ENCODE measurements at regions not wholly inside any gene's neighbourhood (a gene's known extent, or its start where the extent isn't known, plus 50 kb on each side); places are given as distances from the start of the nearest gene placed in this dataset.

DNA sequence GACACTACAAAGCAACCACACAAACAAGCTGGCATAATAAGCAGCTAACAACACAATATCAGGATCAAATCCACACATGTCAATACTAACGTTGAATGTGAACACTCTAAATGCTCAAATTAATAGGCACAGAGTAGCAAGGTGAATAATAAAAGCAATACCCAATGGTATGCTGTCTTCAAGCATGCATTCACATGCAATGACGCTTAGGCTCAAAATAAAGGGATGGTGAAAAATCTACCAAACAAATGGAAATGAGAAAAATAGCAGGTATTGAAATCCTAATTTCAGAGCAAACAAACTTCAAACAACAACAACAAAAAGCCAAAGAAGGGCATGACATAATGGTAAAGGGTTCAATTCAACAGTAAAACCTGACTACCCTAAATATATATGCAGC lies 74.0 kb upstream of the FAM47B start:
- intact Hi-C loops (cut with DNase I) = no loop called here
- H3K27me3 ChIP-seq (ENCODE audit: low read depth) = no peaks in the 10 kb centered on the region
- no peak overlapping the region for H3K27ac ChIP-seq
- DNase-seq = no peak
- no peak for ATAC-seq
- TF ChIP-seq, protein P1, sequence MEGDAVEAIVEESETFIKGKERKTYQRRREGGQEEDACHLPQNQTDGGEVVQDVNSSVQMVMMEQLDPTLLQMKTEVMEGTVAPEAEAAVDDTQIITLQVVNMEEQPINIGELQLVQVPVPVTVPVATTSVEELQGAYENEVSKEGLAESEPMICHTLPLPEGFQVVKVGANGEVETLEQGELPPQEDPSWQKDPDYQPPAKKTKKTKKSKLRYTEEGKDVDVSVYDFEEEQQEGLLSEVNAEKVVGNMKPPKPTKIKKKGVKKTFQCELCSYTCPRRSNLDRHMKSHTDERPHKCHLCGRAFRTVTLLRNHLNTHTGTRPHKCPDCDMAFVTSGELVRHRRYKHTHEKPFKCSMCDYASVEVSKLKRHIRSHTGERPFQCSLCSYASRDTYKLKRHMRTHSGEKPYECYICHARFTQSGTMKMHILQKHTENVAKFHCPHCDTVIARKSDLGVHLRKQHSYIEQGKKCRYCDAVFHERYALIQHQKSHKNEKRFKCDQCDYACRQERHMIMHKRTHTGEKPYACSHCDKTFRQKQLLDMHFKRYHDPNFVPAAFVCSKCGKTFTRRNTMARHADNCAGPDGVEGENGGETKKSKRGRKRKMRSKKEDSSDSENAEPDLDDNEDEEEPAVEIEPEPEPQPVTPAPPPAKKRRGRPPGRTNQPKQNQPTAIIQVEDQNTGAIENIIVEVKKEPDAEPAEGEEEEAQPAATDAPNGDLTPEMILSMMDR (IDR thresholded peaks at IDR 0.05) = no peak
- no peaks in the 10 kb centered on the region for H3K9me3 ChIP-seq
- no peak overlapping the region for H3K4me3 ChIP-seq
- H3K36me3 ChIP-seq = no peaks in the 10 kb centered on the region
- no peaks in the 10 kb centered on the region for H3K4me1 ChIP-seq

DNA sequence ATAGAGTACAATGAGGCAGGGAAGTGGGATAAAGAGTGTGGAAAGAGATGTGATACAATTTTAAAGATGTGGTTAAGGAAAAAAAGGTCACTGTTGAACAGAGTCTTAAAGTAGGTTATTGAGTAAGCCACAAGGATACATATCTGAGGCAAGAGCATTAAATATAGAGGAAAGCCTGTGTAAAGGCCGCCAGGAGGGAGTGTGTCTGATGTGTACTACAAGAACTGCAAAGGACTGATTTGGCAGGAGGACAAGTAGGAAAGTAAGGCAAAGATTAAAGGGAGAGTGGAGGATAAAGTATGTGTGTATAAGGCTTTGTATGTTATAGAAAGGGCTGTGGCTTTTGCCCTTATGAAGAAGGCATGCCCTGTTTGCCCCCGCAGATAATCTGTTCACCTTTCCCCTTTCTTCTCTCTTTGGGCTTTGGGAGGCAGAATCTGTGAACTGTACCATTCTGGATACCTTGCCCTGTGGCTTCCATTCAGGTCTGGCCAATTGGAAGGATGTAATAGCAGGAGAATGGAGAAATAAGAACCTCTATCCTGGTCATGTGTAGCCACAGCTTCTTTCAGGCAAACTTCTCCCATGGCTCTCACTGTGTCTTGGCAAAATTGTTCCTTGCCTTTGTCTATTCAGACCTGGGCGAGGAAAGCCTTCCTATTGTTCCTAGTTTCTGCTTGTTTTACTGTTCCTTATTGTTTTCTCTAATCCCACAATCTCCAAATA lies 68.9 kb upstream of the FAM47B start:
- Histone ChIP-seq H3K27me3 (ENCODE audit: low read depth) (no peaks in the 10 kb centered on the region), H3K4me1 (no peaks in the 10 kb centered on the region), H3K4me3 (no peak overlapping the region), H3K27ac (no peak overlapping the region), H3K9me3 (no peaks in the 10 kb centered on the region), H3K36me3 (no peaks in the 10 kb centered on the region)
- intact Hi-C loops (cut with DNase I) = no loop called here
- TF ChIP-seq, protein P1 (IDR thresholded peaks at IDR 0.05) = no peak
- ATAC-seq (no peak), DNase-seq (no peak)

DNA sequence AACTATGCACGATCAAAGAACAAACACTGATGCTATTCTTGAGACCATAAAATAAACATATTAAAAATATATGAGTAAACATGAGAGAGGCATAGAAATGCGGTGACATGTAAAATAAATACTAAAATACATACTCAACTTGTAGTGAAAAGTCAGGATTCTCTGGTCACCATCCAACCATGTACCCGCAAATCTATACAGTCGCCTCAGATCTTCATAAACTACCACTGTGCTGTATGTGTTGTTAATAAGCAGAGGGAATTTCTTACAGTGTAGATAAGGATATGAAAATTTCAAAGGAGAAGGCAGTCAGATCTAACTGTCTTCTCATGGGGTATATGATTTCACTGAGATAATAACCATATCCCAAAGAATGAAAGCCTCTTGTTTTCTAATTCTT lies 67.8 kb upstream of the FAM47B start:
- no peak for ATAC-seq
- Histone ChIP-seq H3K36me3 (no peaks in the 10 kb centered on the region), H3K27me3 (ENCODE audit: low read depth) (no peaks in the 10 kb centered on the region), H3K4me3 (no peak overlapping the region), H3K4me1 (no peaks in the 10 kb centered on the region), H3K9me3 (no peaks in the 10 kb centered on the region), H3K27ac (no peak overlapping the region)
- no peak for DNase-seq
- TF ChIP-seq, protein P1 (IDR thresholded peaks at IDR 0.05) = no peak
- intact Hi-C loops (cut with DNase I) = no loop called here

DNA sequence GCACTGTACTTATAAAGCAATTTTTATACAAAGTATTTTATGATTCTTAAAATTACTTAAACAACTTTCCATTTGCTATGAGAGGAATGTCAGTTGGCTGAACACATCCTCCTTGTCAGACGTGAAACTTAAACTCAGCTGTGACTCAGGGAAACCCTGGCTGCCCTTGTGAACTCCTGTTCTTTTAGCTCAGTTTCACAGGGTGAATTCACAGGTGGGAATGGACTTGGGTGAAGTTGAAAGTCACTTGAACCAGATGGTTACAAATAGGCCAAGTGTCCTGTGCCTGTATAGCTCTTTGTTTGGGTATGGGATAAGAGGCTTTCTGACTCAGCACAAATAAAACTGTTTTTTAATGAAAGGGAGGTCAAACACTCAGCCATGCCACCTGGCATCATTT lies 67.4 kb upstream of the FAM47B start:
- Histone ChIP-seq H3K36me3 (no peaks in the 10 kb centered on the region), H3K9me3 (no peaks in the 10 kb centered on the region), H3K4me3 (no peak overlapping the region), H3K4me1 (no peaks in the 10 kb centered on the region), H3K27me3 (ENCODE audit: low read depth) (no peaks in the 10 kb centered on the region), H3K27ac (no peak overlapping the region)
- TF ChIP-seq, protein P1 (IDR thresholded peaks at IDR 0.05) = no peak
- no peak for DNase-seq
- intact Hi-C loops (cut with DNase I) = no loop called here
- peak in 1 of 2 donors; percentile 50 for ATAC-seq

DNA sequence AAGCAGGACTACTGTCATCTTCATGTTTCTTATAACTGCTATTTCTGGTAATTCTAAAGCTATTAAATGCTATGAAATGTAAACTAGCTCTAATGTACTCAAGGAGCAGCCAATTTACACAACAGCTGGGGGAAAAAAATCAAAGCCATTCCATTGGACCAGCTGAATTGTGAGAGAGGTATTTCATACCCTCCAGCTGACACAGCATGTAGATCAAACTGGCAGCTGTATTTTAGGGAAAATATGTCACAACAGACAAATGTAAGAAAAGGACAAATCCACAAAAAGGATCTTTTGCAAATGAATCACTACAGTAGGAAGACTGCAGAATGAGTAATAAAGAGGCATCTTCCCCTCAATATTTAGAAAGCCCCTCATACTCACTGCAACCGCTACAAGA lies 65.2 kb upstream of the FAM47B start:
- ATAC-seq = no peak
- intact Hi-C loops (cut with DNase I) = no loop called here

More for the DNA sequence above, 65.2 kb upstream of the FAM47B start:
- DNase-seq = no peak
- Histone ChIP-seq H3K27ac (no peak overlapping the region), H3K9me3 (no peaks in the 10 kb centered on the region), H3K36me3 (no peaks in the 10 kb centered on the region), H3K4me3 (no peak overlapping the region), H3K4me1 (no peaks in the 10 kb centered on the region), H3K27me3 (ENCODE audit: low read depth) (no peaks in the 10 kb centered on the region)
- TF ChIP-seq, protein P1 (IDR thresholded peaks at IDR 0.05) = no peak
